ENCODE measurements at regions not wholly inside any gene's neighbourhood (a gene's known extent, or its start where the extent isn't known, plus 50 kb on each side); places are given as distances from the start of the nearest gene placed in this dataset.

- Histone ChIP-seq H3K27me3 (ENCODE audit: control insufficient read depth in 5 of 5, insufficient read depth in 4 of 5, low read length in 5 of 5) (no peaks in the 10 kb centered on the region), H3K9ac (ENCODE audit: low read length in 5 of 5) (no peak overlapping the region), H3K4me1 (ENCODE audit: control insufficient read depth in 5 of 5, insufficient read depth in 5 of 5, low read length in 5 of 5) (peaks cover 0 to 5% (median 0%) of the 10 kb centered on the region in 5 donors), H3K36me3 (ENCODE audit: control insufficient read depth in 5 of 5, insufficient read depth in 5 of 5, low read length in 5 of 5) (no peaks in the 10 kb centered on the region), H3K27ac (ENCODE audit: low read depth, low read length) (no peak overlapping the region), H3K9me3 (ENCODE audit: control insufficient read depth in 5 of 5, low read length in 5 of 5) (peaks cover 0 to 2% (median 0%) of the 10 kb centered on the region in 5 donors), H3K4me3 (ENCODE audit: low read depth in 1 of 5, low read length in 5 of 5) (no peak overlapping the region)
Measured at GRCh38 chr6:163797296-163797845, 382.9 kb downstream of the QKI start.

- Histone ChIP-seq H3K9me3 (ENCODE audit: control insufficient read depth in 5 of 5, low read length in 5 of 5) (no peaks in the 10 kb centered on the region), H3K4me3 (ENCODE audit: low read depth in 1 of 5, low read length in 5 of 5) (no peak overlapping the region), H3K4me1 (ENCODE audit: control insufficient read depth in 5 of 5, insufficient read depth in 5 of 5, low read length in 5 of 5) (peaks cover 0 to 14% (median 3%) of the 10 kb centered on the region in 5 donors), H3K36me3 (ENCODE audit: control insufficient read depth in 5 of 5, insufficient read depth in 5 of 5, low read length in 5 of 5) (no peaks in the 10 kb centered on the region), H3K27ac (ENCODE audit: low read depth, low read length) (no peak overlapping the region), H3K9ac (ENCODE audit: low read length in 5 of 5) (no peak overlapping the region), H3K27me3 (ENCODE audit: control insufficient read depth in 5 of 5, insufficient read depth in 4 of 5, low read length in 5 of 5) (no peaks in the 10 kb centered on the region)
Measured at GRCh38 chr6:163793011-163793983, 378.8 kb downstream of the QKI start.

GRCh38 chr6:163790266-163790840 is 375.8 kb downstream of the QKI start:
- no peaks in the 10 kb centered on the region for H3K9me3 ChIP-seq (ENCODE audit: control insufficient read depth in 5 of 5, low read length in 5 of 5)
- H3K27ac ChIP-seq (ENCODE audit: low read depth, low read length) = no peak overlapping the region
- no peaks in the 10 kb centered on the region for H3K27me3 ChIP-seq (ENCODE audit: control insufficient read depth in 5 of 5, insufficient read depth in 4 of 5, low read length in 5 of 5)
- H3K4me1 ChIP-seq (ENCODE audit: control insufficient read depth in 5 of 5, insufficient read depth in 5 of 5, low read length in 5 of 5) = peaks cover 0 to 10% (median 3%) of the 10 kb centered on the region in 5 donors
- no peaks in the 10 kb centered on the region for H3K36me3 ChIP-seq (ENCODE audit: control insufficient read depth in 5 of 5, insufficient read depth in 5 of 5, low read length in 5 of 5)
- H3K4me3 ChIP-seq (ENCODE audit: low read depth in 1 of 5, low read length in 5 of 5) = no peak overlapping the region
- H3K9ac ChIP-seq (ENCODE audit: low read length in 5 of 5) = no peak overlapping the region

- Histone ChIP-seq H3K36me3 (ENCODE audit: control insufficient read depth in 5 of 5, insufficient read depth in 5 of 5, low read length in 5 of 5) (no peaks in the 10 kb centered on the region), H3K4me1 (ENCODE audit: control insufficient read depth in 5 of 5, insufficient read depth in 5 of 5, low read length in 5 of 5) (peaks cover 0 to 10% (median 3%) of the 10 kb centered on the region in 5 donors), H3K27ac (ENCODE audit: low read depth, low read length) (no peak overlapping the region), H3K9me3 (ENCODE audit: control insufficient read depth in 5 of 5, low read length in 5 of 5) (no peaks in the 10 kb centered on the region), H3K4me3 (ENCODE audit: low read depth in 1 of 5, low read length in 5 of 5) (no peak overlapping the region), H3K27me3 (ENCODE audit: control insufficient read depth in 5 of 5, insufficient read depth in 4 of 5, low read length in 5 of 5) (no peaks in the 10 kb centered on the region), H3K9ac (ENCODE audit: low read length in 5 of 5) (no peak overlapping the region)
Measured at GRCh38 chr6:163789199-163789810, 374.8 kb downstream of the QKI start.

- no peak overlapping the region for H3K27ac ChIP-seq (ENCODE audit: low read depth, low read length)
Measured at GRCh38 chr6:163786995-163787671, 372.6 kb downstream of the QKI start.

GRCh38 chr6:163782436-163783003 is 368.0 kb downstream of the QKI start:
- H3K36me3 ChIP-seq (ENCODE audit: control insufficient read depth in 5 of 5, insufficient read depth in 5 of 5, low read length in 5 of 5) = no peaks in the 10 kb centered on the region
- no peaks in the 10 kb centered on the region for H3K4me1 ChIP-seq (ENCODE audit: control insufficient read depth in 5 of 5, insufficient read depth in 5 of 5, low read length in 5 of 5)
- no peaks in the 10 kb centered on the region for H3K9me3 ChIP-seq (ENCODE audit: control insufficient read depth in 5 of 5, low read length in 5 of 5)
- H3K27me3 ChIP-seq (ENCODE audit: control insufficient read depth in 5 of 5, insufficient read depth in 4 of 5, low read length in 5 of 5) = peaks cover 0 to 4% (median 0%) of the 10 kb centered on the region in 5 donors
- no peak overlapping the region for H3K9ac ChIP-seq (ENCODE audit: low read length in 5 of 5)
- no peak overlapping the region for H3K27ac ChIP-seq (ENCODE audit: low read depth, low read length)
- H3K4me3 ChIP-seq (ENCODE audit: low read depth in 1 of 5, low read length in 5 of 5) = no peak overlapping the region

More at GRCh38 chr6:163786995-163787671, 372.6 kb downstream of the QKI start:
- H3K36me3 ChIP-seq (ENCODE audit: control insufficient read depth in 5 of 5, insufficient read depth in 5 of 5, low read length in 5 of 5) = no peaks in the 10 kb centered on the region
- no peak overlapping the region for H3K9ac ChIP-seq (ENCODE audit: low read length in 5 of 5)
- H3K4me1 ChIP-seq (ENCODE audit: control insufficient read depth in 5 of 5, insufficient read depth in 5 of 5, low read length in 5 of 5) = peaks cover 0 to 10% (median 3%) of the 10 kb centered on the region in 5 donors
- no peak overlapping the region for H3K4me3 ChIP-seq (ENCODE audit: low read depth in 1 of 5, low read length in 5 of 5)
- no peaks in the 10 kb centered on the region for H3K9me3 ChIP-seq (ENCODE audit: control insufficient read depth in 5 of 5, low read length in 5 of 5)
- no peaks in the 10 kb centered on the region for H3K27me3 ChIP-seq (ENCODE audit: control insufficient read depth in 5 of 5, insufficient read depth in 4 of 5, low read length in 5 of 5)

GRCh38 chr6:163780994-163781393 is 366.5 kb downstream of the QKI start:
- H3K9ac ChIP-seq (ENCODE audit: low read length in 5 of 5) = no peak overlapping the region
- H3K27me3 ChIP-seq (ENCODE audit: control insufficient read depth in 5 of 5, insufficient read depth in 4 of 5, low read length in 5 of 5) = peaks cover 0 to 4% (median 0%) of the 10 kb centered on the region in 5 donors
- H3K4me3 ChIP-seq (ENCODE audit: low read depth in 1 of 5, low read length in 5 of 5) = no peak overlapping the region
- no peaks in the 10 kb centered on the region for H3K4me1 ChIP-seq (ENCODE audit: control insufficient read depth in 5 of 5, insufficient read depth in 5 of 5, low read length in 5 of 5)
- no peaks in the 10 kb centered on the region for H3K36me3 ChIP-seq (ENCODE audit: control insufficient read depth in 5 of 5, insufficient read depth in 5 of 5, low read length in 5 of 5)
- no peaks in the 10 kb centered on the region for H3K9me3 ChIP-seq (ENCODE audit: control insufficient read depth in 5 of 5, low read length in 5 of 5)
- H3K27ac ChIP-seq (ENCODE audit: low read depth, low read length) = no peak overlapping the region

- Histone ChIP-seq H3K4me1 (ENCODE audit: control insufficient read depth in 5 of 5, insufficient read depth in 5 of 5, low read length in 5 of 5) (no peaks in the 10 kb centered on the region), H3K9me3 (ENCODE audit: control insufficient read depth in 5 of 5, low read length in 5 of 5) (no peaks in the 10 kb centered on the region), H3K27ac (ENCODE audit: low read depth, low read length) (no peak overlapping the region)
Measured at GRCh38 chr6:163779727-163780284, 365.3 kb downstream of the QKI start.

GRCh38 chr6:163777716-163778115 is 363.2 kb downstream of the QKI start:
- Histone ChIP-seq H3K36me3 (ENCODE audit: control insufficient read depth in 5 of 5, insufficient read depth in 5 of 5, low read length in 5 of 5) (no peaks in the 10 kb centered on the region), H3K4me3 (ENCODE audit: low read depth in 1 of 5, low read length in 5 of 5) (no peak overlapping the region), H3K27ac (ENCODE audit: low read depth, low read length) (no peak overlapping the region), H3K4me1 (ENCODE audit: control insufficient read depth in 5 of 5, insufficient read depth in 5 of 5, low read length in 5 of 5) (no peaks in the 10 kb centered on the region), H3K9me3 (ENCODE audit: control insufficient read depth in 5 of 5, low read length in 5 of 5) (no peaks in the 10 kb centered on the region), H3K27me3 (ENCODE audit: control insufficient read depth in 5 of 5, insufficient read depth in 4 of 5, low read length in 5 of 5) (peaks cover 0 to 4% (median 0%) of the 10 kb centered on the region in 5 donors), H3K9ac (ENCODE audit: low read length in 5 of 5) (no peak overlapping the region)

More at GRCh38 chr6:163779727-163780284, 365.3 kb downstream of the QKI start:
- no peak overlapping the region for H3K9ac ChIP-seq (ENCODE audit: low read length in 5 of 5)
- no peaks in the 10 kb centered on the region for H3K36me3 ChIP-seq (ENCODE audit: control insufficient read depth in 5 of 5, insufficient read depth in 5 of 5, low read length in 5 of 5)
- H3K4me3 ChIP-seq (ENCODE audit: low read depth in 1 of 5, low read length in 5 of 5) = no peak overlapping the region
- peaks cover 0 to 4% (median 0%) of the 10 kb centered on the region in 5 donors for H3K27me3 ChIP-seq (ENCODE audit: control insufficient read depth in 5 of 5, insufficient read depth in 4 of 5, low read length in 5 of 5)

Data from subcutaneous abdominal adipose tissue (tissue), 5 donors.